Choroid plexus epithelial cell (primary cell): ENCODE measurements at regions not wholly inside any gene's neighbourhood (a gene's known extent, or its start where the extent isn't known, plus 50 kb on each side); places are given as distances from the start of the nearest gene placed in this dataset.

ENCODE experiments used
- DNase-seq: peaks from one replicate; pipeline ENCODE4 v3.0.0-alpha.2; 2010; ENCODE audit warnings: low read depth
- H3K4me3 ChIP-seq: 2 replicates; pipeline ENCODE4 v1.5.1; 2011; ENCODE audit warnings: low read depth, mild to moderate bottlenecking, control low read depth, low read length, moderate library complexity
- TF ChIP-seq, protein P1 (sequence below): conservative IDR thresholded peaks from 2 replicates; pipeline ENCODE4 v1.5.1; 2011; ENCODE audit warnings: low read depth, mild to moderate bottlenecking, control low read depth, inconsistent platforms, low read length, moderate library complexity

DNA sequence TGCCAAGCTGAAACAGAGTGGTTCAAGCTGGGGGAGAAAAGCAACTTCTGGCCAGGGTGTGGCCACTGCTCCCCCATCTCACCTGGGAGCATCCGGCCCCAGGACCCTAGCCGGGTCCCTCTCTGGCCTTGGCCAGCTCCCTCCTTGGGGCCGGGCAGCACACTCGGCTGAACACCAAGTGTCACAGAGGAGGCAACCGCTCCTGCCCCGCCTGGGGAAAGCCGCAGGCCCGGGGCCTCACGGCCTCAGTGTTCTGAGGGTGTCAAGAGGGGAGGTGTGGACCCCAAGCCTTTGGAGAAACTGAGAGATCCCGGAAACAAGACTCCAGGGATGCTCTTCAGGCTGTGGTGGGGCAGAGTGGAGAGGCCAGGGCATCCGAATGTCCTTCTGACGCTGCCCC lies 88.4 kb downstream of the ENGASE start:
- DNase-seq = no peak
- H3K4me3 ChIP-seq = no peak overlapping the region
- TF ChIP-seq, protein P1, sequence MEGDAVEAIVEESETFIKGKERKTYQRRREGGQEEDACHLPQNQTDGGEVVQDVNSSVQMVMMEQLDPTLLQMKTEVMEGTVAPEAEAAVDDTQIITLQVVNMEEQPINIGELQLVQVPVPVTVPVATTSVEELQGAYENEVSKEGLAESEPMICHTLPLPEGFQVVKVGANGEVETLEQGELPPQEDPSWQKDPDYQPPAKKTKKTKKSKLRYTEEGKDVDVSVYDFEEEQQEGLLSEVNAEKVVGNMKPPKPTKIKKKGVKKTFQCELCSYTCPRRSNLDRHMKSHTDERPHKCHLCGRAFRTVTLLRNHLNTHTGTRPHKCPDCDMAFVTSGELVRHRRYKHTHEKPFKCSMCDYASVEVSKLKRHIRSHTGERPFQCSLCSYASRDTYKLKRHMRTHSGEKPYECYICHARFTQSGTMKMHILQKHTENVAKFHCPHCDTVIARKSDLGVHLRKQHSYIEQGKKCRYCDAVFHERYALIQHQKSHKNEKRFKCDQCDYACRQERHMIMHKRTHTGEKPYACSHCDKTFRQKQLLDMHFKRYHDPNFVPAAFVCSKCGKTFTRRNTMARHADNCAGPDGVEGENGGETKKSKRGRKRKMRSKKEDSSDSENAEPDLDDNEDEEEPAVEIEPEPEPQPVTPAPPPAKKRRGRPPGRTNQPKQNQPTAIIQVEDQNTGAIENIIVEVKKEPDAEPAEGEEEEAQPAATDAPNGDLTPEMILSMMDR = no peak

- no peak overlapping the region for H3K4me3 ChIP-seq
- TF ChIP-seq, protein P1 = no peak
These were observed 87.7 kb downstream of the ENGASE start for GRCh38 chr17:79162012-79162963.

GRCh38 chr17:79160980-79161636 lies 86.5 kb downstream of the ENGASE start:
- TF ChIP-seq, protein P1 = no peak
- DNase-seq = no peak
- no peak overlapping the region for H3K4me3 ChIP-seq

More at GRCh38 chr17:79162012-79162963, 87.7 kb downstream of the ENGASE start:
- no peak for DNase-seq

GRCh38 chr17:79159926-79160325 lies 85.3 kb downstream of the ENGASE start:
- no peak overlapping the region for H3K4me3 ChIP-seq
- no peak for DNase-seq
- TF ChIP-seq, protein P1 = no peak

DNA sequence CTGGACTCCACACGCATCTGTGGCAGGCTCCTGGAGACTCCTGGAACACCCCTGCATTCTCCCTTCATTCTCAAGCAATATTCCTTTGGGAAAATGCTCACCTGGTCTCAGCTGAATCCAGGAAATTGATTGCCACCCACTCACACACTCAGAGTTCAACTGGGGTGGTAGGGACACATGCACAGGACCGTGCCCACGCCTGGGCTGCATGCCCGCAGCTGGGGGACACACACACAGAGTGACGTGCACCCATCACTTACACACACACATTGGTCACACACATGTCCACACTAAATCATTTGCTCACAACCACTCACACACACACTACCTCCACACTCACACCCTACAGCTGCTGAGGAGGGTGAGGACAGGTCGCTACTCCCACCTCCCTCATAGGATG lies 84.8 kb downstream of the ENGASE start:
- DNase-seq = no peak
- TF ChIP-seq, protein P1 = no peak
- no peak overlapping the region for H3K4me3 ChIP-seq

DNA sequence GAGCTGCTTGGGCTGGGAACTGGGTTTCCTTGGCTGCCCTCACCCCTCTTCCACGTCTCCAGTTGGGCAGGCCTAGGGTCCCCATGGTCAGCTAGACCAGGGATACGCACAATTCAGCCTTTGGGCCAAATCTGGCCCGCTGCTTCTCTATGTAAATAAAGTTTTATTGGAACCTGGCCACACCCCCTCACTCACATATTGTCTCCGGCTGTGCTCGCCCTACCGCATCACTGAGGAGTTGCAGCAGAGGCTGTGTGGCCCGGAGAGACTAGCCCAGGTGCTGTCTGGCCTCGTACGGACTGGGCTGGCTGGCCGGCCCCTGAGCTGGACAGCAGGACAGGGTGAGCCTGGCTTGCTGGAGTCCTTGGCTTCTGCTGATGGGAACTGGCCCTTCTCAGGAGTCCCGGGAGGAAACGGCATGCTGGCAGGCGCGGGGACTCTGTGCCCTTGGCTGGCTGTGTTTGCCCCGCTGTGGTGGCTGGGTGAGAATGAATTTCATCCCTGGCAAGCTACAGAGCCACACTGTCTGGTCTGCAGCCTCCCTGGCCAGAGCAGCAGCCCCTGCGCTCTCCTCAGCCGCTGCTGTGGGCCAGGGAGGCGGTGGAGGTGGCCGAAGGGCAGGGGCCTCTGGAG lies 82.0 kb downstream of the ENGASE start:
- TF ChIP-seq, protein P1 = no peak
- H3K4me3 ChIP-seq = no peak overlapping the region
- no peak for DNase-seq
